H1 (cell line): ENCODE measurements at regions not wholly inside any gene's neighbourhood (a gene's known extent, or its start where the extent isn't known, plus 50 kb on each side); places are given as distances from the start of the nearest gene placed in this dataset.

Source experiments
- CTCF ChIA-PET: fragments of 300-600 bp; sonication (Branson Sonifier 250); formaldehyde crosslinking; loops from one replicate; lab custom pipeline; 2021; ENCODE audit not compliant: partially characterized antibody; lab: Charles Lee
- POLR2A ChIA-PET: fragments of 300-600 bp; sonication (Branson Sonifier 250); formaldehyde crosslinking; loops from one replicate; lab custom pipeline; 2021; ENCODE audit warnings: inconsistent platforms; ENCODE audit not compliant: partially characterized antibody; lab: Charles Lee
- DNase-seq, 2 experiments: peaks; one replicate each; pipeline versions ENCODE4 v3.0.0 to v3.0.0-alpha.2; 2010 to 2022; ENCODE audit warnings: low spot score in 2 of 2, low read depth in 1 of 2, mixed read lengths in 1 of 2
- FAIRE-seq: peaks from 2 replicates; lab custom pipeline; 2011; peaks lifted over from hg19 to GRCh38; lab: Jason Lieb, UNC
- H2AFZ ChIP-seq: 2 replicates; pipeline ENCODE4 v1.8.1; 2012; ENCODE audit warnings: low read length, inconsistent platforms
- H2AK5ac ChIP-seq: 2 replicates; pipeline ENCODE4 v1.6.1; 2013; ENCODE audit warnings: low read depth, low read length
- H2BK120ac ChIP-seq: replicated peaks from 2 replicates; pipeline ENCODE3; 2013; ENCODE audit warnings: low read depth, low read length, inconsistent platforms
- H2BK12ac ChIP-seq: 2 replicates; pipeline ENCODE4 v1.6.1; 2013; ENCODE audit warnings: low read depth, low read length
- H2BK15ac ChIP-seq: 2 replicates; pipeline ENCODE4 v1.6.1; 2013; ENCODE audit warnings: low read length
- H2BK20ac ChIP-seq: 2 replicates; pipeline ENCODE4 v1.6.1; 2013; ENCODE audit warnings: low read length
- H2BK5ac ChIP-seq: 2 replicates; pipeline ENCODE4 v1.6.1; 2013; ENCODE audit warnings: low read depth, low read length
- H3K14ac ChIP-seq: 2 replicates; pipeline ENCODE4 v1.6.1; 2013; ENCODE audit warnings: inconsistent platforms; ENCODE audit not compliant: insufficient read length
- H3K18ac ChIP-seq: 2 replicates; pipeline ENCODE4 v1.6.1; 2013; ENCODE audit warnings: low read length; ENCODE audit errors: extremely low read depth
- H3K23ac ChIP-seq: 2 replicates; pipeline ENCODE4 v1.6.1; 2013; ENCODE audit warnings: inconsistent platforms; ENCODE audit not compliant: insufficient read length
- H3K23me2 ChIP-seq: 2 replicates; pipeline ENCODE4 v1.6.1; 2013; ENCODE audit warnings: low read depth, low read length
- H3K27ac ChIP-seq: 2 replicates; pipeline ENCODE4 v1.6.1; 2011; ENCODE audit warnings: low read depth, low read length, inconsistent platforms
- H3K27me3 ChIP-seq, 4 experiments: replicated peaks in 1 of 4; 1 replicate in 1 of 4; 2 replicates in 3 of 4; pipeline versions ENCODE4 v1.6.1 to v1.8.1; 2011 to 2013; ENCODE audit warnings: low read length in 3 of 4, mild to moderate bottlenecking in 3 of 4, inconsistent platforms in 2 of 4, mixed read lengths in 2 of 4, moderate library complexity in 1 of 4; ENCODE audit not compliant: control insufficient read depth in 3 of 4, insufficient read depth in 3 of 4; ENCODE audit errors: extremely low read depth in 1 of 4
- H3K36me3 ChIP-seq, 4 experiments: 2 replicates each; pipeline versions ENCODE4 v1.6.1 to v1.8.1; 2011 to 2013; ENCODE audit warnings: mild to moderate bottlenecking in 4 of 4, low read length in 3 of 4, moderate library complexity in 2 of 4, control low read depth in 1 of 4, inconsistent platforms in 1 of 4; ENCODE audit not compliant: insufficient read depth in 4 of 4, control insufficient read depth in 2 of 4
- H3K4ac ChIP-seq: replicated peaks from 2 replicates; pipeline ENCODE3; 2013; ENCODE audit warnings: low read length, low read depth, mixed read lengths, inconsistent platforms; ENCODE audit not compliant: insufficient read length
- H3K4me1 ChIP-seq, 4 experiments: replicated peaks in 1 of 4; 1 replicate in 1 of 4; 2 replicates in 3 of 4; pipeline versions ENCODE4 v1.6.1 to v1.8.1; 2011 to 2013; ENCODE audit warnings: low read length in 3 of 4, inconsistent platforms in 2 of 4, mixed read lengths in 1 of 4; ENCODE audit not compliant: insufficient read depth in 4 of 4, control insufficient read depth in 3 of 4
- H3K4me2 ChIP-seq, 2 experiments: 2 replicates each; pipeline versions ENCODE4 v1.6.1 to v1.8.1; 2011 to 2013; ENCODE audit warnings: low read depth in 2 of 2, low read length in 2 of 2, control low read depth in 1 of 2, inconsistent platforms in 1 of 2, mild to moderate bottlenecking in 1 of 2; ENCODE audit not compliant: insufficient read depth in 1 of 2
- H3K4me3 ChIP-seq, 4 experiments: fragments of 200-600, 300-600 bp in 1 of 4; sonication (generic), shearing (Covaris generic), sonication (Bioruptor Twin) in 1 of 4; 2 replicates each; pipeline versions ENCODE4 v1.5.1 to v1.8.1; 2011 to 2016; ENCODE audit warnings: low read length in 4 of 4, low read depth in 3 of 4, control low read depth in 2 of 4, inconsistent platforms in 2 of 4, mild to moderate bottlenecking in 2 of 4, mixed read lengths in 1 of 4, moderate library complexity in 1 of 4; ENCODE audit not compliant: insufficient read depth in 2 of 4; ENCODE audit errors: extremely low read depth in 1 of 4
- H3K56ac ChIP-seq: replicated peaks from 2 replicates; pipeline ENCODE3; 2013; ENCODE audit warnings: low read depth, mild to moderate bottlenecking, mixed read lengths, low read length, inconsistent platforms; ENCODE audit not compliant: insufficient read length
- H3K79me1 ChIP-seq: 2 replicates; pipeline ENCODE4 v1.6.1; 2013; ENCODE audit warnings: low read depth, low read length, control low read depth
- H3K79me2 ChIP-seq, 2 experiments: 2 replicates each; pipeline versions ENCODE4 v1.6.1 to v1.8.1; 2012 to 2013; ENCODE audit warnings: low read length in 2 of 2, mild to moderate bottlenecking in 2 of 2, inconsistent platforms in 1 of 2; ENCODE audit not compliant: insufficient read depth in 2 of 2, control insufficient read depth in 1 of 2
- H3K9ac ChIP-seq, 4 experiments: replicated peaks in 1 of 4; 1 replicate in 1 of 4; 2 replicates in 3 of 4; pipeline versions ENCODE4 v1.6.1 to v1.8.1; 2011 to 2013; ENCODE audit warnings: low read depth in 3 of 4, low read length in 3 of 4, control low read depth in 2 of 4, mild to moderate bottlenecking in 2 of 4, moderate library complexity in 2 of 4, inconsistent platforms in 1 of 4; ENCODE audit errors: extremely low read depth in 1 of 4
- H3K9me3 ChIP-seq, 2 experiments: 2 replicates each; pipeline versions ENCODE4 v1.6.1 to v1.8.1; 2012 to 2013; ENCODE audit warnings: mild to moderate bottlenecking in 2 of 2, moderate library complexity in 2 of 2, control low read depth in 1 of 2, inconsistent platforms in 1 of 2, low read depth in 1 of 2, low read length in 1 of 2, mixed read lengths in 1 of 2; ENCODE audit not compliant: insufficient read depth in 2 of 2
- H4K20me1 ChIP-seq, 2 experiments: replicated peaks in 1 of 2; 2 replicates each; pipeline versions ENCODE3 to v1.8.1; 2011 to 2013; ENCODE audit warnings: inconsistent platforms in 2 of 2, low read length in 2 of 2, mild to moderate bottlenecking in 1 of 2; ENCODE audit not compliant: insufficient read depth in 2 of 2, control insufficient read depth in 1 of 2
- H4K5ac ChIP-seq: 2 replicates; pipeline ENCODE4 v1.6.1; 2013; ENCODE audit warnings: low read length, low read depth, mixed read lengths, inconsistent platforms; ENCODE audit not compliant: insufficient read length
- H4K8ac ChIP-seq: 2 replicates; pipeline ENCODE4 v1.8.0; 2013; ENCODE audit warnings: mild to moderate bottlenecking, moderate library complexity, low read length, inconsistent platforms; ENCODE audit not compliant: insufficient read depth; ENCODE audit errors: extremely low read depth
- H4K91ac ChIP-seq: replicated peaks from 2 replicates; pipeline ENCODE3; 2013; ENCODE audit warnings: low read length, mixed read lengths, inconsistent platforms; ENCODE audit not compliant: insufficient read length
- FOSL1 ChIP-seq: IDR thresholded peaks from 2 replicates; pipeline ENCODE4 v1.6.1; 2011; ENCODE audit warnings: mild to moderate bottlenecking, low read depth, low read length, moderate library complexity; ENCODE audit not compliant: insufficient read depth
- WGBS, 2 experiments: shearing (Covaris generic) in 1 of 2; methylation state at CpG; one replicate each; pipeline versions ENCODE4 v1.1.6 to v1.1.7; 2013 to 2015; ENCODE audit warnings: low lambda C conversion rate in 2 of 2, mixed read lengths in 2 of 2, inconsistent platforms in 1 of 2, low coverage in 1 of 2, missing lambda C conversion rate in 1 of 2; ENCODE audit not compliant: insufficient replicate concordance in 2 of 2, insufficient coverage in 1 of 2, insufficient read length in 1 of 2; ENCODE audit errors: extremely low coverage in 1 of 2, missing lambda C conversion rate in 1 of 2; 5-methylcytosine and 5-hydroxymethylcytosine counted together

DNA sequence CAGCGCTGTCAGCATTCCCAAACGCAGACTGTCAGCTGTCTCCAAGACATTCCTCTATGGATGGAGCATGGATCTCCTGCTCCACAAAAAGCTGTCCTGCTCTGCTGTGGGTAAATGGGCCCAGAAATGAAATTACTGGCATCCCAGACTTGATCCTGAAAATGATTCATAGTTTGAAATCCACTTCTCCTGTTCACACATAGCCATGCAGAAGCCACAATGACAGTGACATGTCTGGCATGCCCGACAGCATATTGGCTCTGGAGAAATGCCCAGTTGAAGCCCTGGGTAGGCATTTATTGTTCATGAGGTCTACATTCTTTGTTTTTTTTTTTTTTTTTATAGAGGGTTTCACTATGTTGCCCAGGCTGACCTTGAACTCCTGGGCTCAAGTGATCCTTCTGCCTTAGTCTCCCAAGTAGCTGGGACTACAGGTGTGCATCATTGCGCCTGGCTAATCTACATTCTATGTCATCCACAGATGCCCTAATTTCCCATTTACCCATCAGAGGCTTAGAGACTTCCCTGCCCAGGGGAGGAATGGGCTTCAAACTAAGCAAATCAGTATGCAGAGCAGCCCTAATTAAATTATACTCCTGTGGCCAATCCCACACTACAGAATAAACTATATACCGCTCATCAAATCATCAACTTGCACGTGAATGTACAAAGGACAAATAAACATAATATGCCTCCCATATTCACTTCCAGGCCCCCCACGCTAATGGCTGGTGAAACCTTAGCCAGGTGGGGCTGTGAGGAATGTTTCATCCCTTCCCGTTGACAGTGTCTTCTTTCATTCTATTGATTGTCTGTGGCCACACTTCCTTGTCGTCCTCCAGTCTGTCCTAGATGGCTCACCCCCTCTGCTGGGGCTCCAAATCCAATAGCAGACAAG is 61.8 kb upstream of the EEPD1 start:
- TF ChIP-seq FOSL1 = no peak
- Histone ChIP-seq H2BK120ac (no peak overlapping the region), H4K5ac (no peak overlapping the region), H2BK5ac (no peak overlapping the region), H3K4me3 (no peak overlapping the region), H2AK5ac (no peak overlapping the region), H4K91ac (no peak overlapping the region), H2BK12ac (no peak overlapping the region), H3K14ac (no peak overlapping the region), H4K20me1 (no peaks in the 10 kb centered on the region), H3K36me3 (no peaks in the 10 kb centered on the region), H3K79me1 (no peaks in the 10 kb centered on the region), H2BK20ac (no peak overlapping the region), H3K79me2 (no peaks in the 10 kb centered on the region), H3K4me1 (peaks cover 0 to under 1% (median 0%) of the 10 kb centered on the region in 4 experiments; a peak in 1 of 7 replicates), H3K4me2 (no peak overlapping the region), H2AFZ (no peak overlapping the region), H3K9ac (no peak overlapping the region), H3K4ac (no peak overlapping the region), H3K27me3 (no peaks in the 10 kb centered on the region), H3K23ac (no peak overlapping the region), H3K18ac (no peak overlapping the region), H3K27ac (no peak overlapping the region), H4K8ac (no peak overlapping the region), H3K56ac (no peak overlapping the region), H3K9me3 (peaks cover 5 to 8% of the 10 kb centered on the region in 2 experiments; a peak in 3 of 4 replicates), H2BK15ac (no peak overlapping the region), H3K23me2 (peaks cover 3% of the 10 kb centered on the region; the same call in 1 of the 2 replicates)
- DNase-seq = no peak
- WGBS, 2 experiments = 78% methylated on average over 9 of the region's 9 CpGs; no CpG with 5 or more reads in 1 of the 2 experiments
- POLR2A ChIA-PET = no interaction called here
- CTCF ChIA-PET = interaction anchor here (0.8 to 1.7 kb wide), 3 partner anchors 8 to 159 kb away, joined by 3 to 5 read pairs (median 3); no protein-coding TSS in a partner anchor
- FAIRE-seq = no peak
